SK-N-MC (cell line): ENCODE measurements at regions not wholly inside any gene's neighbourhood (a gene's known extent, or its start where the extent isn't known, plus 50 kb on each side); places are given as distances from the start of the nearest gene placed in this dataset.

ENCODE experiments used
- FOXP2 ChIP-seq: optimal IDR thresholded peaks from 2 replicates; pipeline ENCODE3; 2011; ENCODE audit warnings: mild to moderate bottlenecking, moderate library complexity; ENCODE audit not compliant: insufficient read depth; ENCODE audit errors: extremely low read length, control extremely low read depth
- POLR2AphosphoS5 ChIP-seq: IDR thresholded peaks from 2 replicates; pipeline ENCODE4 v1.6.1; 2012; ENCODE audit warnings: mild to moderate bottlenecking, low read depth, low read length, borderline replicate concordance

DNA sequence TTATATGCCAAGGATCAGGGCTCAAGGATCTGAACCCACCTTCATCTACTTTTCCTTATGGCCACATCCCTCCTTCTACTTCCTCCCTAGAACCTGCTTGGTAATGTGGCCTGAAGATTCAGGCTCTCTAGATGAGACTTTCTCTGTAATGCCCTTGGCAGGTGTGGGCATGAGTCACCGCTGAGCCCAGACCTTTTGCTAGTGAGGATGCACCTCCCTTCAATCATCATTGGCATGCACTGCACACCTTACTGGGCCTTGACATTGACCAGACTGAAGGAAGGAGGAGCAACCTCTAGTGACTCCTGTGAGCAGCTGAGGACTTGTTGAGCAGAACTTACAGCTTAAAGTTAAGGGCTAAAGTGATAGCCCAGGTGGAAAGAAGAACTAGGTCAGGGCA lies 405.3 kb downstream of the MAFB start:
- TF ChIP-seq POLR2AphosphoS5 (no peak), FOXP2 (no peak)
